ENCODE measurements at regions not wholly inside any gene's neighbourhood (a gene's known extent, or its start where the extent isn't known, plus 50 kb on each side); places are given as distances from the start of the nearest gene placed in this dataset.

GRCh38 chrX:88024022-88024421 is 506.4 kb downstream of the KLHL4 start:
- Mint-ChIP-seq H3K4me3 (no peak overlapping the region), H3K4me1 (no peaks in the 10 kb centered on the region), H3K27ac (no peak overlapping the region), H3K27me3 (no peaks in the 10 kb centered on the region), H3K9me3 (ENCODE audit: insufficient read depth) (no peaks in the 10 kb centered on the region)
- no peak for TF ChIP-seq EZH2 (IDR thresholded peaks at IDR 0.05; ENCODE audit: borderline replicate concordance, insufficient read depth, low read depth, low read length, poor library complexity, severe bottlenecking)
- TF ChIP-seq CTCF (IDR thresholded peaks at IDR 0.05) = no peak
- DNase-seq (no peak), ATAC-seq (ENCODE audit: low read depth) (no peak)
- WGBS (ENCODE audit: insufficient coverage) = no CpG with 5 or more reads among the region's 3 CpGs
- ChIA-PET CTCF (no interaction called here), POLR2A (no interaction called here)
- Histone ChIP-seq H4K20me1 (ENCODE audit: control insufficient read depth, insufficient read depth, low read length, poor library complexity, severe bottlenecking) (no peaks in the 10 kb centered on the region), H3K4me2 (replicated peaks; ENCODE audit: low read depth, low read length, poor library complexity, severe bottlenecking) (no peak overlapping the region), H3K27me3 (replicated peaks in 1 of 4; ENCODE audit: control extremely low read depth in 1 of 4, control insufficient read depth in 3 of 4, insufficient read depth in 4 of 4, low read length in 3 of 4) (no peaks in the 10 kb centered on the region), H2AFZ (ENCODE audit: insufficient read depth, low read depth, low read length, poor library complexity, severe bottlenecking) (no peak overlapping the region), H3K9me3 (ENCODE audit: control extremely low read depth in 1 of 3, control insufficient read depth in 2 of 3, insufficient read depth in 1 of 3, low read length in 2 of 3) (no peaks in the 10 kb centered on the region), H3K27ac (ENCODE audit: low read length in 2 of 2) (no peak overlapping the region), H3K36me3 (replicated peaks in 1 of 2; ENCODE audit: control extremely low read depth in 1 of 2, control insufficient read depth in 1 of 2, extremely low read depth in 1 of 2, insufficient read depth in 2 of 2, low read length in 1 of 2) (no peaks in the 10 kb centered on the region), H3K4me3 (ENCODE audit: control extremely low read depth in 1 of 5, extremely low read depth in 1 of 5, insufficient read depth in 1 of 5, low read depth in 2 of 5, low read length in 4 of 5) (no peak overlapping the region), H3K79me2 (ENCODE audit: control insufficient read depth, insufficient read depth, low read length) (no peaks in the 10 kb centered on the region), H3K9ac (ENCODE audit: low read length) (no peak overlapping the region), H3K4me1 (ENCODE audit: control insufficient read depth in 2 of 2, insufficient read depth in 2 of 2, low read length in 2 of 2) (no peaks in the 10 kb centered on the region)
- intact Hi-C loops (cut with micrococcal nuclease) = no loop called here

- POLR2A ChIA-PET = no interaction called here
- Histone ChIP-seq H4K20me1 (ENCODE audit: control insufficient read depth, insufficient read depth, low read length, poor library complexity, severe bottlenecking) (no peaks in the 10 kb centered on the region), H3K36me3 (replicated peaks in 1 of 2; ENCODE audit: control extremely low read depth in 1 of 2, control insufficient read depth in 1 of 2, extremely low read depth in 1 of 2, insufficient read depth in 2 of 2, low read length in 1 of 2) (no peaks in the 10 kb centered on the region), H3K27me3 (replicated peaks in 1 of 4; ENCODE audit: control extremely low read depth in 1 of 4, control insufficient read depth in 3 of 4, insufficient read depth in 4 of 4, low read length in 3 of 4) (no peaks in the 10 kb centered on the region), H3K9ac (ENCODE audit: low read length) (no peak overlapping the region), H3K9me3 (ENCODE audit: control extremely low read depth in 1 of 3, control insufficient read depth in 2 of 3, insufficient read depth in 1 of 3, low read length in 2 of 3) (no peaks in the 10 kb centered on the region), H3K4me2 (replicated peaks; ENCODE audit: low read depth, low read length, poor library complexity, severe bottlenecking) (no peak overlapping the region), H3K27ac (ENCODE audit: low read length in 2 of 2) (no peak overlapping the region), H2AFZ (ENCODE audit: insufficient read depth, low read depth, low read length, poor library complexity, severe bottlenecking) (no peak overlapping the region), H3K4me3 (ENCODE audit: control extremely low read depth in 1 of 5, extremely low read depth in 1 of 5, insufficient read depth in 1 of 5, low read depth in 2 of 5, low read length in 4 of 5) (no peak overlapping the region), H3K4me1 (ENCODE audit: control insufficient read depth in 2 of 2, insufficient read depth in 2 of 2, low read length in 2 of 2) (no peaks in the 10 kb centered on the region), H3K79me2 (ENCODE audit: control insufficient read depth, insufficient read depth, low read length) (no peaks in the 10 kb centered on the region)
- Mint-ChIP-seq H3K9me3 (ENCODE audit: insufficient read depth) (no peaks in the 10 kb centered on the region), H3K27me3 (no peaks in the 10 kb centered on the region), H3K4me1 (no peaks in the 10 kb centered on the region), H3K27ac (no peak overlapping the region), H3K4me3 (no peak overlapping the region)
- TF ChIP-seq EZH2 (IDR thresholded peaks at IDR 0.05; ENCODE audit: borderline replicate concordance, insufficient read depth, low read depth, low read length, poor library complexity, severe bottlenecking) (no peak), CTCF (IDR thresholded peaks at IDR 0.05) (no peak)
- no CpG with 5 or more reads among the region's 2 CpGs for WGBS (ENCODE audit: insufficient coverage)
- intact Hi-C loops (cut with micrococcal nuclease) = no loop called here
- no peak for DNase-seq
- CTCF ChIA-PET = no interaction called here
- no peak for ATAC-seq (ENCODE audit: low read depth)
These were observed 554.9 kb downstream of the KLHL4 start for GRCh38 chrX:88072339-88073030.
